GM12891 (cell line): ENCODE measurements at regions not wholly inside any gene's neighbourhood (a gene's known extent, or its start where the extent isn't known, plus 50 kb on each side); places are given as distances from the start of the nearest gene placed in this dataset.
"Not testable (repeated sequence)": the region's sequence is repeated elsewhere in the genome, so short reads cannot be mapped to it uniquely, and the experiment has no call there.

ENCODE experiments used
- POLR2A ChIP-seq: IDR thresholded peaks from 2 replicates; pipeline ENCODE4 v1.6.1; 2011; ENCODE audit warnings: low read depth, low read length, control low read depth
- POLR2AphosphoS5 ChIP-seq: IDR thresholded peaks from 2 replicates; pipeline ENCODE4 v1.6.1; 2011; ENCODE audit warnings: low read depth, low read length, control low read depth

- TF ChIP-seq POLR2A, POLR2AphosphoS5: not testable (repeated sequence)
Measured at GRCh38 chr21:10460957-10461356, 60.4 kb upstream of the TPTE start.
